HEK293 (cell line): ENCODE measurements at regions not wholly inside any gene's neighbourhood (a gene's known extent, or its start where the extent isn't known, plus 50 kb on each side); places are given as distances from the start of the nearest gene placed in this dataset.

ENCODE experiments used
- CTCF ChIA-PET: fragments of 350-600 bp; formaldehyde crosslinking; extraction: SDS; loops from one replicate; lab custom pipeline; 2021; ENCODE audit warnings: antibody characterized with exemption; lab: Yijun Ruan, JAX
- POLR2A ChIA-PET: fragments of 300-600 bp; formaldehyde crosslinking; extraction: SDS; loops from one replicate; lab custom pipeline; 2020; ENCODE audit warnings: antibody characterized with exemption, inconsistent platforms; lab: Yijun Ruan, JAX
- H3K27ac ChIP-seq: fragments of 200-500 bp; sonication (Bioruptor generic); 2 replicates; pipeline ENCODE4 v1.5.1; 2014; ENCODE audit warnings: low read depth, low read length, control low read depth, inconsistent platforms; ENCODE audit errors: extremely low read depth
- H3K36me3 ChIP-seq, 2 experiments: fragments of 200-500 bp in 1 of 2; sonication (Bioruptor generic) in 1 of 2; 1 replicate in 1 of 2; 2 replicates in 1 of 2; pipeline ENCODE4 v1.5.1; 2014 to 2017; ENCODE audit warnings: inconsistent platforms in 2 of 2, low read length in 2 of 2; ENCODE audit not compliant: control insufficient read depth in 2 of 2, insufficient read depth in 1 of 2
- H3K4me1 ChIP-seq: fragments of 200-500 bp; sonication (Bioruptor generic); 2 replicates; pipeline ENCODE4 v1.5.1; 2014; ENCODE audit warnings: mild to moderate bottlenecking, low read length, inconsistent platforms; ENCODE audit not compliant: control insufficient read depth, insufficient read depth
- H3K4me3 ChIP-seq: 2 replicates; pipeline ENCODE4 v1.5.1; 2011; ENCODE audit warnings: low read depth, mild to moderate bottlenecking, control low read depth, low read length, moderate library complexity
- H3K9me3 ChIP-seq: fragments of 200-500 bp; sonication (Bioruptor generic); 2 replicates; pipeline ENCODE4 v1.5.1; 2014; ENCODE audit warnings: low read depth, low read length, inconsistent platforms; ENCODE audit not compliant: control insufficient read depth, insufficient read depth
- BCL11A ChIP-seq: fragments of 450-650 bp; formaldehyde crosslinking; IDR thresholded peaks from 2 replicates; pipeline ENCODE4 v1.5.1; 2016; ENCODE audit warnings: low read depth, missing biosample characterization, missing genetic modification characterization
- KLF7 ChIP-seq: fragments of 450-650 bp; formaldehyde crosslinking; IDR thresholded peaks from 2 replicates; pipeline ENCODE4 v1.5.1; 2016; ENCODE audit warnings: missing biosample characterization, missing genetic modification characterization, borderline replicate concordance
- KLF8 ChIP-seq: fragments of 450-650 bp; formaldehyde crosslinking; IDR thresholded peaks from 2 replicates; pipeline ENCODE4 v1.5.1; 2016; ENCODE audit warnings: missing biosample characterization, missing genetic modification characterization
- MEIS1 ChIP-seq: sonication (generic); formaldehyde crosslinking; IDR thresholded peaks from 2 replicates; pipeline ENCODE4 v1.8.1; 2022; ENCODE audit warnings: missing genetic modification reagents, mild to moderate bottlenecking, borderline replicate concordance
- SP3 ChIP-seq: fragments of 450-650 bp; formaldehyde crosslinking; IDR thresholded peaks from 2 replicates; pipeline ENCODE4 v1.5.1; 2016; ENCODE audit warnings: missing biosample characterization, missing genetic modification characterization
- TRIM28 ChIP-seq: IDR thresholded peaks from 2 replicates; pipeline ENCODE4 v1.6.1; 2011; ENCODE audit warnings: low read length, control low read depth, borderline replicate concordance
- ZEB2 ChIP-seq: fragments of 450-650 bp; formaldehyde crosslinking; IDR thresholded peaks from 2 replicates; pipeline ENCODE4 v1.5.1; 2016; ENCODE audit warnings: missing biosample characterization, missing genetic modification characterization
- ZIC2 ChIP-seq: fragments of 450-650 bp; formaldehyde crosslinking; IDR thresholded peaks from 2 replicates; pipeline ENCODE4 v1.5.1; 2016; ENCODE audit warnings: missing biosample characterization, missing genetic modification characterization
- ZNF214 ChIP-seq: fragments of 450-650 bp; formaldehyde crosslinking; IDR thresholded peaks from 2 replicates; pipeline ENCODE4 v1.5.1; 2017; ENCODE audit warnings: missing biosample characterization, mild to moderate bottlenecking, missing genetic modification characterization, borderline replicate concordance
- ZNF239 ChIP-seq: fragments of 450-650 bp; formaldehyde crosslinking; IDR thresholded peaks from 2 replicates; pipeline ENCODE4 v1.5.1; 2016; ENCODE audit warnings: missing biosample characterization, missing genetic modification characterization
- ZNF248 ChIP-seq: fragments of 450-650 bp; formaldehyde crosslinking; IDR thresholded peaks from 2 replicates; pipeline ENCODE4 v1.5.1; 2017; ENCODE audit warnings: missing biosample characterization, missing genetic modification characterization
- ZNF274 ChIP-seq, 2 experiments: fragments of 200-500 bp in 1 of 2; fragments of 450-650 bp in 1 of 2; sonication (Bioruptor generic) in 1 of 2; formaldehyde crosslinking in 1 of 2; IDR thresholded peaks; 2 replicates each; pipeline versions ENCODE4 v1.5.1 to v1.6.1; 2014 to 2016; ENCODE audit warnings: borderline replicate concordance in 1 of 2, inconsistent platforms in 1 of 2, low read length in 1 of 2, missing biosample characterization in 1 of 2, missing genetic modification characterization in 1 of 2
- ZNF302 ChIP-seq: fragments of 450-650 bp; formaldehyde crosslinking; IDR thresholded peaks from 2 replicates; pipeline ENCODE4 v1.5.1; 2016; ENCODE audit warnings: missing biosample characterization, missing genetic modification characterization, low read depth
- ZNF404 ChIP-seq: fragments of 450-650 bp; formaldehyde crosslinking; IDR thresholded peaks from 2 replicates; pipeline ENCODE4 v1.5.1; 2017; ENCODE audit warnings: missing biosample characterization, missing genetic modification characterization
- ZNF433 ChIP-seq: fragments of 450-650 bp; formaldehyde crosslinking; IDR thresholded peaks from 2 replicates; pipeline ENCODE4 v1.5.1; 2016; ENCODE audit warnings: missing biosample characterization, missing genetic modification characterization, low read depth
- ZNF521 ChIP-seq: fragments of 450-650 bp; formaldehyde crosslinking; IDR thresholded peaks from 2 replicates; pipeline ENCODE4 v1.5.1; 2017; ENCODE audit warnings: missing biosample characterization, mild to moderate bottlenecking, missing genetic modification characterization
- ZNF544 ChIP-seq: fragments of 450-650 bp; formaldehyde crosslinking; IDR thresholded peaks from 2 replicates; pipeline ENCODE4 v1.5.0; 2017; ENCODE audit warnings: missing biosample characterization, missing genetic modification characterization
- ZNF701 ChIP-seq: fragments of 450-650 bp; formaldehyde crosslinking; IDR thresholded peaks from 2 replicates; pipeline ENCODE4 v1.5.1; 2016; ENCODE audit warnings: missing biosample characterization, missing genetic modification characterization
- ZNF747 ChIP-seq: fragments of 450-650 bp; formaldehyde crosslinking; IDR thresholded peaks from 2 replicates; pipeline ENCODE4 v1.5.1; 2016; ENCODE audit warnings: missing biosample characterization, missing genetic modification characterization
- ZNF776 ChIP-seq: fragments of 450-650 bp; formaldehyde crosslinking; IDR thresholded peaks from 2 replicates; pipeline ENCODE4 v1.5.0; 2017; ENCODE audit warnings: missing biosample characterization, missing genetic modification characterization, borderline replicate concordance
- TF ChIP-seq, protein P1 (sequence below): fragments of 450-650 bp; formaldehyde crosslinking; IDR thresholded peaks from 2 replicates; pipeline ENCODE4 v1.5.1; 2017; ENCODE audit warnings: missing biosample characterization, mild to moderate bottlenecking, missing genetic modification characterization, moderate library complexity
- TF ChIP-seq, protein P2 (sequence below): sonication (generic); formaldehyde crosslinking; IDR thresholded peaks from 2 replicates; pipeline ENCODE4 v1.8.1; 2022; ENCODE audit warnings: mild to moderate bottlenecking, moderate library complexity, missing genetic modification reagents
- TF ChIP-seq, protein P3 (sequence below): fragments of 450-650 bp; formaldehyde crosslinking; IDR thresholded peaks from 2 replicates; pipeline ENCODE4 v1.5.1; 2016; ENCODE audit warnings: missing biosample characterization, missing genetic modification characterization
- TF ChIP-seq, protein P4 (sequence below): fragments of 450-650 bp; formaldehyde crosslinking; conservative IDR thresholded peaks from 2 replicates; pipeline ENCODE4 v1.5.1; 2016; ENCODE audit warnings: low read depth, missing biosample characterization, missing genetic modification characterization

DNA sequence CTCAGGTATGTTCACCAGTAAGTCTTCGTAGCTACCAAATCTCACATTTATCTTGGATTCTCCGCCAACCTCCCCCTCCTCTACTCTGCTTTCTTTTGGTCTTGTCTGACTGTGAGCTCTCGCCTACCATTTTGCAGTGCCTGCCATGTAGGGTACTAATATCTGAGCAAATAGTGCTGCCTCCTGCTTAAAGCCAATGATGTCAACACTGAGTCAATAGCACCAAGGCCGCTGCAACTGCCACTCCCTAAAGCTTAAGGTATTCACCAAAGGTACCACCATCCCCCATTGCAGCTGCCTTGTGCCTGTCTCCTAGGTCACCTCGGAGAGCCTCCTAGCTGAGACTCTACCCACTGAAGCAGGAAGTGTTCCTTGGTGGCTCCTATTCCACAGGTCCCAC lies 114.8 kb upstream of the FUT8 start:
- no peak overlapping the region for H3K27ac ChIP-seq
- no peak overlapping the region for H3K4me3 ChIP-seq
- no peaks in the 10 kb centered on the region for H3K36me3 ChIP-seq
- H3K4me1 ChIP-seq: no peaks in the 10 kb centered on the region
- H3K9me3 ChIP-seq: no peaks in the 10 kb centered on the region
- ChIA-PET POLR2A (no interaction called here), CTCF (interaction anchor here (0.6 kb wide), 1 partner anchor 529 kb away, joined by 3 read pairs; no protein-coding TSS in a partner anchor)
- no peak for TF ChIP-seq ZNF248 (tag by site-specific recombination)
- TF ChIP-seq ZIC2 (tag by site-specific recombination): no peak
- no peak for TF ChIP-seq ZNF214 (tag by site-specific recombination)
- no peak for TF ChIP-seq MEIS1 (CRISPR knock-in tag)
- TF ChIP-seq ZNF521 (tag by site-specific recombination): no peak
- no peak for TF ChIP-seq ZNF302 (tag by site-specific recombination)

DNA sequence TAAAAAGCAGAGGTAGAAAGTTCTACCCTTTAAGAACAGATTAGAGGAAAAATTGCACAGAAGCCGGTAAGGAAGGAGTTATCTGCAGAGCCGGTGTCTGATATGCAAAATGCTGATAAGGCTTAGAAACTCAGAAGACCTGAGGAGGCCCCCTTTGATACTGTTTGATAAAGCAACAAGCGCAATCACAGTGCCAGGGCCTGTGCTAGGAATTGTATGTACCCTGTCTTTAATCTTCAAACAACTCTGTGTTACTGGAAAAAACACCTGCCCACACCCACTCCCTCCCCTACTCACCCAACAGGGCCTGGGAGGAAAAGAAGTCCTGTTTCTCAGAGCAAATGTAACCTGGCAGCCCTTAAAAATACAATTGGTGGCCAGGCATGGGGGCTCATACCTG lies 112.7 kb upstream of the FUT8 start:
- Histone ChIP-seq H3K4me1 (no peaks in the 10 kb centered on the region), H3K4me3 (no peak overlapping the region), H3K9me3 (no peaks in the 10 kb centered on the region), H3K27ac (no peak overlapping the region), H3K36me3 (no peaks in the 10 kb centered on the region)
- ChIA-PET POLR2A (no interaction called here), CTCF (interaction anchor here (0.7 to 1.3 kb wide), 2 partner anchors 8 to 321 kb away, joined by 3 to 4 read pairs; no protein-coding TSS in a partner anchor)
- TF ChIP-seq ZNF433 (tag by site-specific recombination) (no peak), ZNF274 (IDR thresholded peaks at IDR 0.05; ENCODE audit: low read length) (no peak), ZNF274 (tag by site-specific recombination; IDR thresholded peaks at IDR 0.05; ENCODE audit: borderline replicate concordance) (no peak), KLF8 (no peak), ZNF701 (no peak), TRIM28 (no peak), ZNF776 (no peak), BCL11A (tag by site-specific recombination) (no peak), ZEB2 (tag by site-specific recombination) (no peak), KLF7 (tag by site-specific recombination) (no peak), ZNF239 (tag by site-specific recombination) (no peak), SP3 (tag by site-specific recombination) (no peak), ZNF747 (no peak), ZNF404 (tag by site-specific recombination) (no peak), ZNF214 (tag by site-specific recombination) (no peak), ZNF544 (tag by site-specific recombination) (no peak)
- TF ChIP-seq, protein P1, sequence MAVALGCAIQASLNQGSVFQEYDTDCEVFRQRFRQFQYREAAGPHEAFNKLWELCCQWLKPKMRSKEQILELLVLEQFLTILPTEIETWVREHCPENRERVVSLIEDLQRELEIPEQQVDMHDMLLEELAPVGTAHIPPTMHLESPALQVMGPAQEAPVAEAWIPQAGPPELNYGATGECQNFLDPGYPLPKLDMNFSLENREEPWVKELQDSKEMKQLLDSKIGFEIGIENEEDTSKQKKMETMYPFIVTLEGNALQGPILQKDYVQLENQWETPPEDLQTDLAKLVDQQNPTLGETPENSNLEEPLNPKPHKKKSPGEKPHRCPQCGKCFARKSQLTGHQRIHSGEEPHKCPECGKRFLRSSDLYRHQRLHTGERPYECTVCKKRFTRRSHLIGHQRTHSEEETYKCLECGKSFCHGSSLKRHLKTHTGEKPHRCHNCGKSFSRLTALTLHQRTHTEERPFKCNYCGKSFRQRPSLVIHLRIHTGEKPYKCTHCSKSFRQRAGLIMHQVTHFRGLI (tag by site-specific recombination): no peak
- TF ChIP-seq, protein P2, sequence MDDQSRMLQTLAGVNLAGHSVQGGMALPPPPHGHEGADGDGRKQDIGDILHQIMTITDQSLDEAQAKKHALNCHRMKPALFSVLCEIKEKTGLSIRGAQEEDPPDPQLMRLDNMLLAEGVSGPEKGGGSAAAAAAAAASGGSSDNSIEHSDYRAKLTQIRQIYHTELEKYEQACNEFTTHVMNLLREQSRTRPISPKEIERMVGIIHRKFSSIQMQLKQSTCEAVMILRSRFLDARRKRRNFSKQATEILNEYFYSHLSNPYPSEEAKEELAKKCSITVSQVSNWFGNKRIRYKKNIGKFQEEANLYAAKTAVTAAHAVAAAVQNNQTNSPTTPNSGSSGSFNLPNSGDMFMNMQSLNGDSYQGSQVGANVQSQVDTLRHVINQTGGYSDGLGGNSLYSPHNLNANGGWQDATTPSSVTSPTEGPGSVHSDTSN (CRISPR knock-in tag): no peak
- TF ChIP-seq, protein P3, sequence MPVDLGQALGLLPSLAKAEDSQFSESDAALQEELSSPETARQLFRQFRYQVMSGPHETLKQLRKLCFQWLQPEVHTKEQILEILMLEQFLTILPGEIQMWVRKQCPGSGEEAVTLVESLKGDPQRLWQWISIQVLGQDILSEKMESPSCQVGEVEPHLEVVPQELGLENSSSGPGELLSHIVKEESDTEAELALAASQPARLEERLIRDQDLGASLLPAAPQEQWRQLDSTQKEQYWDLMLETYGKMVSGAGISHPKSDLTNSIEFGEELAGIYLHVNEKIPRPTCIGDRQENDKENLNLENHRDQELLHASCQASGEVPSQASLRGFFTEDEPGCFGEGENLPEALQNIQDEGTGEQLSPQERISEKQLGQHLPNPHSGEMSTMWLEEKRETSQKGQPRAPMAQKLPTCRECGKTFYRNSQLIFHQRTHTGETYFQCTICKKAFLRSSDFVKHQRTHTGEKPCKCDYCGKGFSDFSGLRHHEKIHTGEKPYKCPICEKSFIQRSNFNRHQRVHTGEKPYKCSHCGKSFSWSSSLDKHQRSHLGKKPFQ (tag by site-specific recombination): no peak
- TF ChIP-seq, protein P4, sequence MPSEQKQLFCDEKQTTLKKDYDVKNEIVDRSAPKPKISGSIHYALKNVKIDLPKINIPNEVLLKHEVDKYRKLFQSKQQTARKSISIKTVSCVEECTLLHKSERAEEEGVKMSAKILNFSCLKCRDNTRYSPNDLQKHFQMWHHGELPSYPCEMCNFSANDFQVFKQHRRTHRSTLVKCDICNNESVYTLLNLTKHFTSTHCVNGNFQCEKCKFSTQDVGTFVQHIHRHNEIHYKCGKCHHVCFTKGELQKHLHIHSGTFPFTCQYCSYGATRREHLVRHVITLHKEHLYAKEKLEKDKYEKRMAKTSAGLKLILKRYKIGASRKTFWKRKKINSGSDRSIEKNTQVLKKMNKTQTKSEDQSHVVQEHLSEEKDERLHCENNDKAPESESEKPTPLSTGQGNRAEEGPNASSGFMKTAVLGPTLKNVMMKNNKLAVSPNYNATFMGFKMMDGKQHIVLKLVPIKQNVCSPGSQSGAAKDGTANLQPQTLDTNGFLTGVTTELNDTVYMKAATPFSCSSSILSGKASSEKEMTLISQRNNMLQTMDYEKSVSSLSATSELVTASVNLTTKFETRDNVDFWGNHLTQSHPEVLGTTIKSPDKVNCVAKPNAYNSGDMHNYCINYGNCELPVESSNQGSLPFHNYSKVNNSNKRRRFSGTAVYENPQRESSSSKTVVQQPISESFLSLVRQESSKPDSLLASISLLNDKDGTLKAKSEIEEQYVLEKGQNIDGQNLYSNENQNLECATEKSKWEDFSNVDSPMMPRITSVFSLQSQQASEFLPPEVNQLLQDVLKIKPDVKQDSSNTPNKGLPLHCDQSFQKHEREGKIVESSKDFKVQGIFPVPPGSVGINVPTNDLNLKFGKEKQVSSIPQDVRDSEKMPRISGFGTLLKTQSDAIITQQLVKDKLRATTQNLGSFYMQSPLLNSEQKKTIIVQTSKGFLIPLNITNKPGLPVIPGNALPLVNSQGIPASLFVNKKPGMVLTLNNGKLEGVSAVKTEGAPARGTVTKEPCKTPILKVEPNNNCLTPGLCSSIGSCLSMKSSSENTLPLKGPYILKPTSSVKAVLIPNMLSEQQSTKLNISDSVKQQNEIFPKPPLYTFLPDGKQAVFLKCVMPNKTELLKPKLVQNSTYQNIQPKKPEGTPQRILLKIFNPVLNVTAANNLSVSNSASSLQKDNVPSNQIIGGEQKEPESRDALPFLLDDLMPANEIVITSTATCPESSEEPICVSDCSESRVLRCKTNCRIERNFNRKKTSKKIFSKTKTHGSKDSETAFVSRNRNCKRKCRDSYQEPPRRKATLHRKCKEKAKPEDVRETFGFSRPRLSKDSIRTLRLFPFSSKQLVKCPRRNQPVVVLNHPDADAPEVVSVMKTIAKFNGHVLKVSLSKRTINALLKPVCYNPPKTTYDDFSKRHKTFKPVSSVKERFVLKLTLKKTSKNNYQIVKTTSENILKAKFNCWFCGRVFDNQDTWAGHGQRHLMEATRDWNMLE (tag by site-specific recombination): no peak
